ENCODE measurements at regions not wholly inside any gene's neighbourhood (a gene's known extent, or its start where the extent isn't known, plus 50 kb on each side); places are given as distances from the start of the nearest gene placed in this dataset.

GRCh38 chr6:51352506-51353029, 533.9 kb downstream of the TFAP2B start:
- H3K4me1 ChIP-seq = no peaks in the 10 kb centered on the region
- TF ChIP-seq CTCF (IDR thresholded peaks at IDR 0.05; ENCODE audit: borderline replicate concordance) = no peak
- H3K9me3 ChIP-seq (replicated peaks) = peaks cover 4% of the 10 kb centered on the region
- H3K27me3 ChIP-seq (ENCODE audit: low read depth) = no peaks in the 10 kb centered on the region
- DNase-seq = no peak
- intact Hi-C loops (cut with micrococcal nuclease) = no loop called here
- H3K4me3 ChIP-seq = no peak overlapping the region
- H3K36me3 ChIP-seq = no peaks in the 10 kb centered on the region
- H3K27ac ChIP-seq (replicated peaks) = no peak overlapping the region

- no peaks in the 10 kb centered on the region for H3K9me3 ChIP-seq (replicated peaks)
- no peak overlapping the region for H3K27ac ChIP-seq (replicated peaks)
- no peak for TF ChIP-seq CTCF (IDR thresholded peaks at IDR 0.05; ENCODE audit: borderline replicate concordance)
- no peak for DNase-seq
- H3K36me3 ChIP-seq = no peaks in the 10 kb centered on the region
- no peaks in the 10 kb centered on the region for H3K27me3 ChIP-seq (ENCODE audit: low read depth)
- no peaks in the 10 kb centered on the region for H3K4me1 ChIP-seq
- intact Hi-C loops (cut with micrococcal nuclease) = no loop called here
- no peak overlapping the region for H3K4me3 ChIP-seq
These were observed 541.6 kb downstream of the TFAP2B start for GRCh38 chr6:51360287-51360686.

- Histone ChIP-seq H3K4me1 (no peaks in the 10 kb centered on the region), H3K27me3 (ENCODE audit: low read depth) (no peaks in the 10 kb centered on the region), H3K9me3 (replicated peaks) (no peaks in the 10 kb centered on the region), H3K27ac (replicated peaks) (no peak overlapping the region), H3K4me3 (no peak overlapping the region), H3K36me3 (no peaks in the 10 kb centered on the region)
- intact Hi-C loops (cut with micrococcal nuclease) = no loop called here
- no peak for DNase-seq
- no peak for TF ChIP-seq CTCF (IDR thresholded peaks at IDR 0.05; ENCODE audit: borderline replicate concordance)
These were observed 546.9 kb downstream of the TFAP2B start for GRCh38 chr6:51365566-51365965.

GRCh38 chr6:51369485-51369884, 550.8 kb downstream of the TFAP2B start:
- TF ChIP-seq CTCF (IDR thresholded peaks at IDR 0.05; ENCODE audit: borderline replicate concordance) = no peak
- H3K9me3 ChIP-seq (replicated peaks) = no peaks in the 10 kb centered on the region
- DNase-seq = no peak
- no peaks in the 10 kb centered on the region for H3K36me3 ChIP-seq
- no peak overlapping the region for H3K27ac ChIP-seq (replicated peaks)
- no peak overlapping the region for H3K4me3 ChIP-seq
- no peaks in the 10 kb centered on the region for H3K27me3 ChIP-seq (ENCODE audit: low read depth)
- intact Hi-C loops (cut with micrococcal nuclease) = no loop called here
- H3K4me1 ChIP-seq = no peaks in the 10 kb centered on the region

GRCh38 chr6:51382847-51383246, 564.2 kb downstream of the TFAP2B start:
- no peaks in the 10 kb centered on the region for H3K27me3 ChIP-seq (ENCODE audit: low read depth)
- no peak overlapping the region for H3K4me3 ChIP-seq
- TF ChIP-seq CTCF (IDR thresholded peaks at IDR 0.05; ENCODE audit: borderline replicate concordance) = no peak
- H3K9me3 ChIP-seq (replicated peaks) = peaks cover 15% of the 10 kb centered on the region
- no peak overlapping the region for H3K27ac ChIP-seq (replicated peaks)
- intact Hi-C loops (cut with micrococcal nuclease) = no loop called here
- H3K36me3 ChIP-seq = no peaks in the 10 kb centered on the region
- no peaks in the 10 kb centered on the region for H3K4me1 ChIP-seq
- no peak for DNase-seq

- intact Hi-C loops (cut with micrococcal nuclease) = no loop called here
- Histone ChIP-seq H3K36me3 (no peaks in the 10 kb centered on the region), H3K27ac (replicated peaks) (no peak overlapping the region), H3K9me3 (replicated peaks) (peaks cover 15% of the 10 kb centered on the region), H3K27me3 (ENCODE audit: low read depth) (no peaks in the 10 kb centered on the region), H3K4me3 (no peak overlapping the region), H3K4me1 (no peaks in the 10 kb centered on the region)
- no peak for TF ChIP-seq CTCF (IDR thresholded peaks at IDR 0.05; ENCODE audit: borderline replicate concordance)
- DNase-seq = no peak
These were observed 566.1 kb downstream of the TFAP2B start for GRCh38 chr6:51384736-51385135.
